ENCODE measurements at regions not wholly inside any gene's neighbourhood (a gene's known extent, or its start where the extent isn't known, plus 50 kb on each side); places are given as distances from the start of the nearest gene placed in this dataset.

- no peak for TF ChIP-seq TAF1 (IDR thresholded peaks at IDR 0.05; ENCODE audit: borderline replicate concordance, low read depth, low read length)
- TF ChIP-seq POLR2A (IDR thresholded peaks at IDR 0.05; ENCODE audit: low read depth, low read length): no peak
- no peak for TF ChIP-seq POLR2AphosphoS5 (IDR thresholded peaks at IDR 0.05; ENCODE audit: low read depth, low read length)
Observed at GRCh38 chr13:76157926-76158325, 521.8 kb downstream of the LMO7 start.
